ENCODE measurements at regions not wholly inside any gene's neighbourhood (a gene's known extent, or its start where the extent isn't known, plus 50 kb on each side); places are given as distances from the start of the nearest gene placed in this dataset.

GRCh38 chr5:176711883-176712282, 64.6 kb downstream of the TSPAN17 start:
- DNase-seq: no peak

GRCh38 chr5:176712546-176713304, 65.4 kb downstream of the TSPAN17 start:
- no peak for DNase-seq

- DNase-seq: no peak
Measured at GRCh38 chr5:176713409-176713808, 66.1 kb downstream of the TSPAN17 start.

GRCh38 chr5:176714067-176714466, 66.8 kb downstream of the TSPAN17 start:
- DNase-seq: no peak

- no peak for DNase-seq
Measured at GRCh38 chr5:176716320-176716719, 69.0 kb downstream of the TSPAN17 start.

GRCh38 chr5:176719113-176719739, 71.9 kb downstream of the TSPAN17 start:
- DNase-seq: no peak

- DNase-seq: no peak
Measured at GRCh38 chr5:176721509-176721908, 74.2 kb downstream of the TSPAN17 start.

- no peak for DNase-seq
Measured at GRCh38 chr5:176722757-176723156, 75.5 kb downstream of the TSPAN17 start.

- DNase-seq: no peak
Measured at GRCh38 chr5:176723440-176723839, 76.2 kb downstream of the TSPAN17 start.

GRCh38 chr5:176724472-176724871, 77.2 kb downstream of the TSPAN17 start:
- DNase-seq: no peak

GRCh38 chr5:176725521-176726280, 78.4 kb downstream of the TSPAN17 start:
- no peak for DNase-seq

- DNase-seq: no peak
Measured at GRCh38 chr5:176726746-176727527, 79.7 kb downstream of the TSPAN17 start.

- DNase-seq: no peak
Measured at GRCh38 chr5:176727528-176727900, 80.2 kb downstream of the TSPAN17 start.

- no peak for DNase-seq
Measured at GRCh38 chr5:176727983-176728675, 80.8 kb downstream of the TSPAN17 start.

- DNase-seq: no peak
Measured at GRCh38 chr5:176728831-176729251, 81.5 kb upstream of the UNC5A start.

GRCh38 chr5:176730815-176731475, 79.4 kb upstream of the UNC5A start:
- DNase-seq: no peak

- DNase-seq: no peak
Measured at GRCh38 chr5:176731506-176732160, 78.7 kb upstream of the UNC5A start.

GRCh38 chr5:176732306-176732705, 78.1 kb upstream of the UNC5A start:
- no peak for DNase-seq

- DNase-seq: no peak
Measured at GRCh38 chr5:176732736-176733405, 77.5 kb upstream of the UNC5A start.

- no peak for DNase-seq
Measured at GRCh38 chr5:176733406-176734262, 76.7 kb upstream of the UNC5A start.

All from NCI-H1417 treated with DMSO at 0.1 percent for 48 hours (cell line).